Gastrocnemius medialis (tissue), 4 donors: ENCODE measurements at regions not wholly inside any gene's neighbourhood (a gene's known extent, or its start where the extent isn't known, plus 50 kb on each side); places are given as distances from the start of the nearest gene placed in this dataset.

Source experiments
- ATAC-seq, 2 donors: fragments of 150-250 bp; one replicate each; pipeline ENCODE4 v1.9.1; 2016
- DNase-seq, 2 donors: peaks; one replicate each; pipeline ENCODE4 v3.0.0-alpha.2; 2019
- H3K27ac ChIP-seq, 4 donors: fragments of 200-600 bp; sonication (generic); 1 replicate in 1 of 4; 2 replicates in 3 of 4; pipeline ENCODE4 v1.5.1; 2016 to 2018; ENCODE audit warnings: mild to moderate bottlenecking in 2 of 4, moderate library complexity in 1 of 4
- H3K27me3 ChIP-seq, 3 donors: fragments of 200-600 bp; sonication (generic) in 2 of 3; 1 replicate in 1 of 3; 2 replicates in 2 of 3; pipeline versions ENCODE4 v1.5.1 to v1.6.0; 2016 to 2019; ENCODE audit warnings: mild to moderate bottlenecking in 1 of 3, moderate library complexity in 1 of 3
- H3K36me3 ChIP-seq, 2 donors: fragments of 200-600 bp; sonication (generic) in 1 of 2; one replicate each; pipeline ENCODE4 v1.5.1; 2017 to 2018
- H3K4me1 ChIP-seq, 2 donors: fragments of 200-600 bp; sonication (generic) in 1 of 2; one replicate each; pipeline ENCODE4 v1.5.1; 2016 to 2017; ENCODE audit warnings: mild to moderate bottlenecking in 2 of 2
- H3K4me3 ChIP-seq, 4 donors: fragments of 200-600 bp; sonication (generic) in 3 of 4; 1 replicate in 1 of 4; 2 replicates in 3 of 4; pipeline ENCODE4 v1.5.1; 2016 to 2019; ENCODE audit warnings: mild to moderate bottlenecking in 2 of 4
- H3K9me3 ChIP-seq, 3 donors: fragments of 200-600 bp; sonication (generic) in 2 of 3; 1 replicate in 1 of 3; 2 replicates in 2 of 3; pipeline ENCODE4 v1.5.1; 2016 to 2019
- POLR2A ChIP-seq, 2 donors: fragments of 450-650 bp; IDR thresholded peaks; one replicate each; pipeline ENCODE4 v1.6.1; 2017; ENCODE audit warnings: antibody characterized with exemption in 2 of 2, mild to moderate bottlenecking in 2 of 2, moderate library complexity in 2 of 2
- in situ Hi-C, 4 donors: fragments of 200-750 bp; cut with MboI; loops; one replicate each; pipeline versions ENCODE4 v1.15.0 to v1.8.0; 2017; ENCODE audit warnings: low sequenced_read_pairs in 4 of 4
- intact Hi-C: fragments of 100-400 bp; cut with DNase I; formaldehyde crosslinking; loops from one replicate; pipeline ENCODE4 v1.15.1; 2023; ENCODE audit warnings: low total_unique reads
- TF ChIP-seq, protein P1 (sequence below), 5 experiments: fragments of 450-650 bp in 3 of 5; fragments of 200-600 bp in 2 of 5; sonication (generic) in 2 of 5; IDR thresholded peaks in 4 of 5; conservative IDR thresholded peaks in 1 of 5; 1 replicate in 4 of 5; 2 replicates in 1 of 5; pipeline ENCODE4 v1.5.1; 2016 to 2019; ENCODE audit warnings: antibody characterized with exemption in 5 of 5, mild to moderate bottlenecking in 3 of 5, moderate library complexity in 3 of 5

DNA sequence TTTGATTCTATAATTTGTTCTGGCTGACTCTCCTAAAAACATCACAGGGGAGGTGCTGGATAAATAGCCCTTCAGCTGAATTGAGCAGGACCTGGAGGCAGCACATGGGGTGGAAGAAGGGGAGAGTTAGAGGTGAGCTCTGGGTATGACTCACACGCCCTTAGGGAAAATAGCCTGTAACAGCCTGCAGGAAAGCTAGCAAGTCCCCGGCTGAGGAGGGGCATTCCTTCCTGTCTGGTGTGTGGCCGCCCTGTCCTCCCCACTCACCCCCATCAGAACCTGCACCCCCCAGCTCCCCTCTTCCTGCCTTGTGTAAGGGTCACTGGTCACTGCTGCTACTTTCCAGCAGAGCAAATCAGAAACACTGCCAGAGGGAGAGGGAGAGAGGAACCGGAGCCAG is 187.4 kb downstream of the C16orf95 start:
- intact Hi-C loops (no loop called here), in situ Hi-C loops (no loop called here)
- ATAC-seq (no peak), DNase-seq (no peak)
- peaks cover 23 to 27% (median 24%) of the 10 kb centered on the region in 3 donors for H3K27me3 ChIP-seq
- no peak overlapping the region for H3K27ac ChIP-seq
- TF ChIP-seq, protein P1, sequence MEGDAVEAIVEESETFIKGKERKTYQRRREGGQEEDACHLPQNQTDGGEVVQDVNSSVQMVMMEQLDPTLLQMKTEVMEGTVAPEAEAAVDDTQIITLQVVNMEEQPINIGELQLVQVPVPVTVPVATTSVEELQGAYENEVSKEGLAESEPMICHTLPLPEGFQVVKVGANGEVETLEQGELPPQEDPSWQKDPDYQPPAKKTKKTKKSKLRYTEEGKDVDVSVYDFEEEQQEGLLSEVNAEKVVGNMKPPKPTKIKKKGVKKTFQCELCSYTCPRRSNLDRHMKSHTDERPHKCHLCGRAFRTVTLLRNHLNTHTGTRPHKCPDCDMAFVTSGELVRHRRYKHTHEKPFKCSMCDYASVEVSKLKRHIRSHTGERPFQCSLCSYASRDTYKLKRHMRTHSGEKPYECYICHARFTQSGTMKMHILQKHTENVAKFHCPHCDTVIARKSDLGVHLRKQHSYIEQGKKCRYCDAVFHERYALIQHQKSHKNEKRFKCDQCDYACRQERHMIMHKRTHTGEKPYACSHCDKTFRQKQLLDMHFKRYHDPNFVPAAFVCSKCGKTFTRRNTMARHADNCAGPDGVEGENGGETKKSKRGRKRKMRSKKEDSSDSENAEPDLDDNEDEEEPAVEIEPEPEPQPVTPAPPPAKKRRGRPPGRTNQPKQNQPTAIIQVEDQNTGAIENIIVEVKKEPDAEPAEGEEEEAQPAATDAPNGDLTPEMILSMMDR (IDR thresholded peaks at IDR 0.05 in 4 of 5, conservative IDR thresholded peaks at IDR 0.05 in 1 of 5), result no peak
- no peaks in the 10 kb centered on the region for H3K4me1 ChIP-seq
- no peaks in the 10 kb centered on the region for H3K9me3 ChIP-seq
- H3K36me3 ChIP-seq, result no peaks in the 10 kb centered on the region
- no peak overlapping the region for H3K4me3 ChIP-seq

DNA sequence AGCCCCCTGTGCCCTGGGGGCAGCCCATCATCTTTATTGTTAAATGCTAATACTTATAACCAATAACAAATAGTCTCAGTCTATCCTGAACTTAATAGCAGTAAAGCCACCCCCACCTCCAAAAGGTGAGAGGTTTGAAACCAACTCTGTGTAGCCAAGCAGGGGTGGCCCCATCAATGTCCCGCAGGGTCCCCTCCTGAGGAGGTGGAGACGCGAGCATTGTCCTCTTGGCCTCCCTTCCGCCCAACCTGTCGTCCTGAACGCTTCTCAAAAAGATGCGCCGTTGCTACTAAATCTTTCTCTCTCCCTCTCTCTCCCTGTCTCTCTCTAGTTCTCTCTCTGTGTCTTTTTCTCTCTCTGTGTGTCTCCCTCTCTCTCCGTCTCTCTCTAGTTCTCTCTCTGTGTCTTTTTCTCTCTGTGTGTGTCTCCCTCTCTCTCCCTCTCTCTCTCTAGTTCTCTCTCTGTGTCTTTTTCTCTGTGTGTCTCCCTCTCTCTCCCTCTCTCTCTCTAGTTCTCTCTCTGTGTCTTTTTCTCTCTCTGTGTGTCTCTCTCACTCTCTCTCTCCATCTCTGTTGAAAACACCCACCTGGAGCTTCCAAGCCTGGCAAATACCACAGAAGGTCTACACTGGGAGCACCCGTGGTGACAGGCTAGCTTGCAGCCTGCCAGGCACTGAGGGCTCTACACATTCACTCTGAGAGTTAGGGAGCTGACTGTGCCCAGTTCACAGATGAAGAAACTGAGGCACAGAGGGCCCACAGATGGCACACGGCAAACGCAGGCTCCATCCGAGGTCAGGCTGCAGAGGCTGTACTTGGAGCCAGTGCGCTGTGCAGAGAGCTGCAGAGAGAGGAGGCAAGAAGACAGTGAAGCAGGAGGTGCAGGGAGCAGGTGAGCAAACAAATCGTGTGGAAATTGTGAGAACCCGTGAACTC is 185.9 kb downstream of the C16orf95 start:
- in situ Hi-C loops, result no loop called here
- no peak overlapping the region for H3K27ac ChIP-seq
- no peak for TF ChIP-seq POLR2A (IDR thresholded peaks at IDR 0.05)
- TF ChIP-seq, protein P1 (IDR thresholded peaks at IDR 0.05 in 4 of 5, conservative IDR thresholded peaks at IDR 0.05 in 1 of 5), result no peak
- ATAC-seq, result no peak
- H3K4me3 ChIP-seq, result no peak overlapping the region
- H3K4me1 ChIP-seq, result no peaks in the 10 kb centered on the region
- peaks cover 8 to 25% (median 11%) of the 10 kb centered on the region in 3 donors for H3K27me3 ChIP-seq
- no peaks in the 10 kb centered on the region for H3K36me3 ChIP-seq
- no peak for DNase-seq
- intact Hi-C loops, result no loop called here
- H3K9me3 ChIP-seq, result no peaks in the 10 kb centered on the region

DNA sequence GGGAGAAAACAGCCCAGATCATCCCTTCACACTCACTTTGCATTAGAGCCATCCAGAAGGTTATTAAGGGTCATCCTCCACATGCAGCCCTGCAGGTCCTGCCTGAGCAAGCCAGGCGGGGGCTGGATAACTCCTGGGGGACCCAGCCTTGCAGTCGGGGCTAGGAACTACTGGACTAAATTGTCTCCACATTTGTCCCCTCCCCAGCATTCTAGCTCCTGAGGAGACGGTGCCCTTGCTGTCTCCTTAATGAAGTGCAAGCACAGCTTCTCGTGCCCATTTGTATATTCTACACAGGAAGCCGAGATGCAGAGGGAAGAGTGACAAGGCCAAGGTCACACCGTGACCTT is 185.2 kb downstream of the C16orf95 start:
- peaks cover 2 to 20% (median 8%) of the 10 kb centered on the region in 3 donors for H3K27me3 ChIP-seq

DNA sequence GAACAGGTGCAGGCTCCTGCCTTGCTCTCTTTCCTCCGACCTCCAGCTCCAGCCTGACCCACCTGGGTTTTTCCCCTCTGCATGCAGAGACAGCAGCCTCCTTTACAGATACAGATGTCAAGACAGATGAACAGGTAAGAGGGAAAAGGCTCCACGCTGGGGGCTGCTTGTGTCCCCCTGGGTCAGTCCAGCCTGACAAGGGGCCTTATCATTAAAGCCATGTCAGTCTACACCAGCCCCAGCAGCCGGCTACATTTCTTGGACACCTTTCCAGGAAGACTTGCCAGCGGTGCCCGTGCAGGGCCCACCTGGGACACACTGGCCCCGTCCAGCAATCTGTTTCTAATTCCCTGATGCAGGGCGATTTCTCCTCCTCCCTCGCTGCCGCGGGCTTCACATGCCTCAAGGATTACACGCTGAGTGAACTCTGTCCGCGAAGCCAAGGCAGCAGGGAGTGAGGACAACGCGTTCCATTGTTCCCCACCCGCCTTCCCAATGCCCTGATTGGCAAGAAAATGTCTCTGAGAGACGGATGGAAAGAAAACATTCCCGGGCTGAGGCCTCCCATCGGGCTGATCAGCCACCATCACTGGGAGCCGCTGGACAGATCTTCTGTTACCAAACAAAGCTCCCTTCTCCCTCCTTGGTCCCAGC is 184.7 kb downstream of the C16orf95 start:
- Histone ChIP-seq H3K27ac (no peak overlapping the region), H3K27me3 (peaks cover 0 to 18% (median 8%) of the 10 kb centered on the region in 3 donors), H3K9me3 (no peaks in the 10 kb centered on the region), H3K4me1 (no peaks in the 10 kb centered on the region), H3K4me3 (no peak overlapping the region), H3K36me3 (no peaks in the 10 kb centered on the region)
- in situ Hi-C loops, result no loop called here
- ATAC-seq, result no peak
- intact Hi-C loops, result no loop called here
- TF ChIP-seq, protein P1 (IDR thresholded peaks at IDR 0.05 in 4 of 5, conservative IDR thresholded peaks at IDR 0.05 in 1 of 5), result no peak
- TF ChIP-seq POLR2A (IDR thresholded peaks at IDR 0.05), result no peak
- no peak for DNase-seq

More for the DNA sequence above, 185.2 kb downstream of the C16orf95 start:
- Histone ChIP-seq H3K27ac (no peak overlapping the region), H3K4me1 (no peaks in the 10 kb centered on the region), H3K9me3 (no peaks in the 10 kb centered on the region), H3K4me3 (no peak overlapping the region), H3K36me3 (no peaks in the 10 kb centered on the region)
- in situ Hi-C loops, result no loop called here
- ATAC-seq (no peak), DNase-seq (no peak)
- intact Hi-C loops, result no loop called here
- no peak for TF ChIP-seq POLR2A (IDR thresholded peaks at IDR 0.05)
- TF ChIP-seq, protein P1 (IDR thresholded peaks at IDR 0.05 in 4 of 5, conservative IDR thresholded peaks at IDR 0.05 in 1 of 5), result no peak
